ENCODE measurements at regions not wholly inside any gene's neighbourhood (a gene's known extent, or its start where the extent isn't known, plus 50 kb on each side); places are given as distances from the start of the nearest gene placed in this dataset.

GRCh38 chr16:51035711-51036110 is 115.4 kb downstream of the SALL1 start:
- no peak for DNase-seq (ENCODE audit: low read depth in 2 of 2)

- DNase-seq (ENCODE audit: low read depth in 2 of 2), result no peak
These were observed 116.0 kb downstream of the SALL1 start for GRCh38 chr16:51035110-51035498.

GRCh38 chr16:51034481-51035109 is 116.5 kb downstream of the SALL1 start:
- DNase-seq (ENCODE audit: low read depth in 2 of 2), result no peak

GRCh38 chr16:51031598-51031997 is 119.5 kb downstream of the SALL1 start:
- DNase-seq (ENCODE audit: low read depth in 2 of 2), result no peak

GRCh38 chr16:51030516-51030915 is 120.6 kb downstream of the SALL1 start:
- no peak for DNase-seq (ENCODE audit: low read depth in 2 of 2)

- DNase-seq (ENCODE audit: low read depth in 2 of 2), result no peak
These were observed 125.3 kb downstream of the SALL1 start for GRCh38 chr16:51025588-51026290.

GRCh38 chr16:51024703-51025102 is 126.4 kb downstream of the SALL1 start:
- DNase-seq (ENCODE audit: low read depth in 2 of 2), result no peak

- no peak for DNase-seq (ENCODE audit: low read depth in 2 of 2)
These were observed 128.1 kb downstream of the SALL1 start for GRCh38 chr16:51022955-51023354.

- DNase-seq (ENCODE audit: low read depth in 2 of 2), result no peak
These were observed 131.5 kb downstream of the SALL1 start for GRCh38 chr16:51019617-51020016.

GRCh38 chr16:51017969-51018368 is 133.1 kb downstream of the SALL1 start:
- no peak for DNase-seq (ENCODE audit: low read depth in 2 of 2)

GRCh38 chr16:51012396-51012795 is 138.7 kb downstream of the SALL1 start:
- DNase-seq (ENCODE audit: low read depth in 2 of 2), result no peak

- DNase-seq (ENCODE audit: low read depth in 2 of 2), result no peak
These were observed 140.3 kb downstream of the SALL1 start for GRCh38 chr16:51010817-51011216.

- DNase-seq (ENCODE audit: low read depth in 2 of 2), result no peak
These were observed 141.3 kb downstream of the SALL1 start for GRCh38 chr16:51009813-51010212.

GRCh38 chr16:51009359-51009758 is 141.7 kb downstream of the SALL1 start:
- DNase-seq (ENCODE audit: low read depth in 2 of 2), result no peak

GRCh38 chr16:51008607-51009006 is 142.5 kb downstream of the SALL1 start:
- no peak for DNase-seq (ENCODE audit: low read depth in 2 of 2)

GRCh38 chr16:51008037-51008436 is 143.0 kb downstream of the SALL1 start:
- DNase-seq (ENCODE audit: low read depth in 2 of 2), result no peak

- no peak for DNase-seq (ENCODE audit: low read depth in 2 of 2)
These were observed 147.1 kb downstream of the SALL1 start for GRCh38 chr16:51003850-51004566.

GRCh38 chr16:51002881-51003490 is 148.1 kb downstream of the SALL1 start:
- DNase-seq (ENCODE audit: low read depth in 2 of 2), result no peak

- no peak for DNase-seq (ENCODE audit: low read depth in 2 of 2)
These were observed 151.9 kb downstream of the SALL1 start for GRCh38 chr16:50999181-50999580.

GRCh38 chr16:50998411-50998810 is 152.7 kb downstream of the SALL1 start:
- no peak for DNase-seq (ENCODE audit: low read depth in 2 of 2)

GRCh38 chr16:50997679-50998078 is 153.4 kb downstream of the SALL1 start:
- no peak for DNase-seq (ENCODE audit: low read depth in 2 of 2)

GRCh38 chr16:50996830-50997186 is 154.3 kb downstream of the SALL1 start:
- no peak for DNase-seq (ENCODE audit: low read depth in 2 of 2)

Data from activated CD4-positive, alpha-beta T cell treated with anti-CD3 and anti-CD28 coated beads for 24 hours (primary cell).